ENCODE measurements at regions not wholly inside any gene's neighbourhood (a gene's known extent, or its start where the extent isn't known, plus 50 kb on each side); places are given as distances from the start of the nearest gene placed in this dataset.

- DNase-seq, result no peak
- Histone ChIP-seq H3K9me3 (peaks cover 0 to under 1% of the 10 kb centered on the region in 2 donors), H3K36me3 (no peaks in the 10 kb centered on the region), H3K27me3 (no peaks in the 10 kb centered on the region), H3K27ac (no peak overlapping the region), H3K4me1 (no peaks in the 10 kb centered on the region), H3K4me3 (no peak overlapping the region)
- ATAC-seq, result no peak
- intact Hi-C loops (cut with DNase I), result no loop called here
- TF ChIP-seq CTCF (IDR thresholded peaks at IDR 0.05), result no peak
These were observed 682.6 kb upstream of the GNPDA2 start for GRCh38 chr4:45408996-45409395.

- Histone ChIP-seq H3K27ac (no peak overlapping the region), H3K4me1 (no peaks in the 10 kb centered on the region), H3K9me3 (peaks cover 0 to 21% of the 10 kb centered on the region in 2 donors), H3K4me3 (no peak overlapping the region), H3K36me3 (no peaks in the 10 kb centered on the region), H3K27me3 (no peaks in the 10 kb centered on the region)
- no peak for TF ChIP-seq CTCF (IDR thresholded peaks at IDR 0.05)
- no peak for ATAC-seq
- intact Hi-C loops (cut with DNase I), result no loop called here
- no peak for DNase-seq
These were observed 672.8 kb upstream of the GNPDA2 start for GRCh38 chr4:45399116-45399515.

- Histone ChIP-seq H3K36me3 (no peaks in the 10 kb centered on the region), H3K4me3 (no peak overlapping the region), H3K27ac (no peak overlapping the region), H3K9me3 (peaks cover 0 to 3% of the 10 kb centered on the region in 2 donors), H3K4me1 (no peaks in the 10 kb centered on the region), H3K27me3 (no peaks in the 10 kb centered on the region)
- no peak for TF ChIP-seq CTCF (IDR thresholded peaks at IDR 0.05)
- no peak for DNase-seq
- intact Hi-C loops (cut with DNase I), result no loop called here
- no peak for ATAC-seq
These were observed 659.0 kb upstream of the GNPDA2 start for GRCh38 chr4:45385306-45385705.

- no peak for TF ChIP-seq CTCF (IDR thresholded peaks at IDR 0.05)
- H3K4me1 ChIP-seq, result no peaks in the 10 kb centered on the region
- H3K4me3 ChIP-seq, result no peak overlapping the region
- no peak for ATAC-seq
- H3K9me3 ChIP-seq, result no peaks in the 10 kb centered on the region
- H3K27ac ChIP-seq, result no peak overlapping the region
- intact Hi-C loops (cut with DNase I), result no loop called here
- no peaks in the 10 kb centered on the region for H3K36me3 ChIP-seq
- no peaks in the 10 kb centered on the region for H3K27me3 ChIP-seq
- no peak for DNase-seq
These were observed 644.1 kb upstream of the GNPDA2 start for GRCh38 chr4:45370408-45370807.

GRCh38 chr4:45368832-45369231 is 642.5 kb upstream of the GNPDA2 start:
- no peak overlapping the region for H3K4me3 ChIP-seq
- no peak overlapping the region for H3K27ac ChIP-seq
- no peak for ATAC-seq
- no peak for TF ChIP-seq CTCF (IDR thresholded peaks at IDR 0.05)
- no peak for DNase-seq
- H3K27me3 ChIP-seq, result no peaks in the 10 kb centered on the region
- intact Hi-C loops (cut with DNase I), result no loop called here
- no peaks in the 10 kb centered on the region for H3K36me3 ChIP-seq
- H3K9me3 ChIP-seq, result no peaks in the 10 kb centered on the region
- H3K4me1 ChIP-seq, result no peaks in the 10 kb centered on the region

Measured in left lung (tissue), 4 donors.